IMR-90 (cell line): ENCODE measurements at regions not wholly inside any gene's neighbourhood (a gene's known extent, or its start where the extent isn't known, plus 50 kb on each side); places are given as distances from the start of the nearest gene placed in this dataset.

Experiments
- ATAC-seq: fragments of 200-7000 bp; cut with Tn5 transposase; 2 replicates; pipeline ENCODE4 v1.9.1; 2020; ENCODE audit warnings: low read depth, mild to moderate bottlenecking, moderate library complexity
- BruUV-seq: library from RNA; stranded (reverse); fragments of 400-500 nt; replicated peaks from 2 replicates; lab custom pipeline; 2021; lab: Mats Ljungman, UMichigan
- CTCF ChIA-PET: fragments of 300-600 bp; formaldehyde crosslinking; extraction: SDS; loops from one replicate; lab custom pipeline; 2021; ENCODE audit warnings: antibody characterized with exemption; lab: Yijun Ruan, JAX
- POLR2A ChIA-PET: fragments of 300-600 bp; sonication (Branson Sonifier 250); formaldehyde crosslinking; loops from one replicate; lab custom pipeline; 2022; ENCODE audit warnings: antibody characterized with exemption; ENCODE audit not compliant: unreplicated experiment; lab: Charles Lee
- DNase-seq: peaks from one replicate; pipeline ENCODE4 v3.0.0; 2013
- H2AFZ ChIP-seq: replicated peaks from 2 replicates; pipeline ENCODE3; 2013; ENCODE audit warnings: low read length, mild to moderate bottlenecking; ENCODE audit not compliant: poor library complexity
- H2AK5ac ChIP-seq: 2 replicates; pipeline ENCODE4 v1.6.1; 2013; ENCODE audit warnings: low read depth, low read length, inconsistent platforms
- H2AK9ac ChIP-seq: replicated peaks from 2 replicates; pipeline ENCODE3; 2013; ENCODE audit warnings: mild to moderate bottlenecking, low read depth, low read length, moderate library complexity; ENCODE audit not compliant: poor library complexity
- H2BK120ac ChIP-seq: 2 replicates; pipeline ENCODE4 v1.6.1; 2013; ENCODE audit warnings: low read depth, low read length, inconsistent platforms
- H2BK15ac ChIP-seq: 3 replicates; pipeline ENCODE4 v1.6.1; 2013; ENCODE audit warnings: low read depth, low read length, inconsistent platforms
- H2BK20ac ChIP-seq: 2 replicates; pipeline ENCODE4 v1.6.1; 2013; ENCODE audit warnings: low read depth, mild to moderate bottlenecking, inconsistent platforms, low read length, moderate library complexity
- H2BK5ac ChIP-seq: 2 replicates; pipeline ENCODE4 v1.6.1; 2013; ENCODE audit warnings: mild to moderate bottlenecking, low read depth, low read length, inconsistent platforms; ENCODE audit not compliant: poor library complexity, severe bottlenecking
- H3K14ac ChIP-seq: replicated peaks from 2 replicates; pipeline ENCODE4 v1.6.1; 2013; ENCODE audit warnings: low read depth, low read length, inconsistent platforms
- H3K18ac ChIP-seq: 2 replicates; pipeline ENCODE4 v1.6.1; 2013; ENCODE audit warnings: low read depth, low read length, control low read depth
- H3K23ac ChIP-seq: 2 replicates; pipeline ENCODE4 v1.6.1; 2013; ENCODE audit warnings: low read depth, low read length, inconsistent platforms
- H3K27ac ChIP-seq: 2 replicates; pipeline ENCODE4 v1.5.1; 2013; ENCODE audit warnings: mild to moderate bottlenecking, control low read depth, low read length; ENCODE audit not compliant: insufficient read depth
- H3K27me3 ChIP-seq: 2 replicates; pipeline ENCODE4 v1.6.1; 2013; ENCODE audit warnings: low read length; ENCODE audit not compliant: control insufficient read depth, insufficient read depth
- H3K36me3 ChIP-seq: 2 replicates; pipeline ENCODE4 v1.6.1; 2013; ENCODE audit warnings: low read length, mixed read lengths; ENCODE audit not compliant: control insufficient read depth, insufficient read depth
- H3K4ac ChIP-seq: 2 replicates; pipeline ENCODE4 v1.6.1; 2013; ENCODE audit warnings: low read depth, low read length, inconsistent platforms
- H3K4me1 ChIP-seq: 2 replicates; pipeline ENCODE4 v1.6.1; 2013; ENCODE audit warnings: low read length, mixed read lengths; ENCODE audit not compliant: control insufficient read depth, insufficient read depth
- H3K4me2 ChIP-seq: 2 replicates; pipeline ENCODE4 v1.6.1; 2013; ENCODE audit warnings: low read depth, mild to moderate bottlenecking, control low read depth, low read length, moderate library complexity
- H3K4me3 ChIP-seq: 2 replicates; pipeline ENCODE4 v1.5.1; 2013; ENCODE audit warnings: low read depth, mild to moderate bottlenecking, control low read depth, low read length, moderate library complexity; ENCODE audit not compliant: insufficient read depth
- H3K56ac ChIP-seq: 2 replicates; pipeline ENCODE4 v1.6.1; 2013; ENCODE audit warnings: low read length, inconsistent platforms; ENCODE audit not compliant: insufficient read depth; ENCODE audit errors: extremely low read depth
- H3K79me1 ChIP-seq, 2 experiments: 2 replicates each; pipeline ENCODE4 v1.6.1; 2013; ENCODE audit warnings: low read length in 2 of 2, inconsistent platforms in 1 of 2, low read depth in 1 of 2
- H3K9ac ChIP-seq: 2 replicates; pipeline ENCODE4 v1.6.1; 2013; ENCODE audit warnings: low read depth, low read length, control low read depth
- H3K9me1 ChIP-seq: 2 replicates; pipeline ENCODE4 v1.6.1; 2013; ENCODE audit warnings: low read length, inconsistent platforms; ENCODE audit not compliant: insufficient read depth
- H3K9me3 ChIP-seq: 2 replicates; pipeline ENCODE4 v1.6.1; 2013; ENCODE audit warnings: low read length; ENCODE audit not compliant: control insufficient read depth, insufficient read depth
- H4K20me1 ChIP-seq: 2 replicates; pipeline ENCODE4 v1.6.1; 2013; ENCODE audit warnings: low read length, inconsistent platforms; ENCODE audit not compliant: insufficient read depth
- H4K5ac ChIP-seq: 2 replicates; pipeline ENCODE4 v1.6.1; 2013; ENCODE audit warnings: mild to moderate bottlenecking, low read depth, low read length, control low read depth
- H4K8ac ChIP-seq, 2 experiments: 2 replicates each; pipeline ENCODE4 v1.6.1; 2013; ENCODE audit warnings: low read depth in 2 of 2, low read length in 2 of 2, control low read depth in 1 of 2, inconsistent platforms in 1 of 2
- H4K91ac ChIP-seq: 2 replicates; pipeline ENCODE4 v1.6.1; 2013; ENCODE audit warnings: low read depth, low read length, inconsistent platforms; ENCODE audit not compliant: insufficient read depth
- BHLHE40 ChIP-seq: fragments of 150-350 bp; IDR thresholded peaks from 2 replicates; pipeline ENCODE4 v1.6.1; 2016; ENCODE audit warnings: mild to moderate bottlenecking, low read depth, low read length
- CEBPB ChIP-seq: IDR thresholded peaks from 2 replicates; pipeline ENCODE4 v1.6.1; 2012; ENCODE audit warnings: low read depth, low read length, improper control_type of control experiment
- CHD1 ChIP-seq: IDR thresholded peaks from 2 replicates; pipeline ENCODE4 v1.6.1; 2012; ENCODE audit warnings: low read depth, low read length, improper control_type of control experiment
- CTCF ChIP-seq: conservative IDR thresholded peaks from 2 replicates; pipeline ENCODE4 v1.5.1; 2012; ENCODE audit warnings: mild to moderate bottlenecking, low read depth, low read length, improper control_type of control experiment
- ELK1 ChIP-seq: fragments of 150-350 bp; IDR thresholded peaks from 2 replicates; pipeline ENCODE4 v1.6.1; 2016; ENCODE audit warnings: low read depth, mild to moderate bottlenecking, low read length, moderate library complexity, borderline replicate concordance
- FOS ChIP-seq: fragments of 150-350 bp; IDR thresholded peaks from 2 replicates; pipeline ENCODE4 v1.6.1; 2016; ENCODE audit warnings: low read depth, low read length
- MAFK ChIP-seq: IDR thresholded peaks from 2 replicates; pipeline ENCODE4 v1.6.1; 2012; ENCODE audit warnings: low read depth, low read length, improper control_type of control experiment
- MAZ ChIP-seq: IDR thresholded peaks from 2 replicates; pipeline ENCODE4 v1.6.1; 2012; ENCODE audit warnings: low read depth, mild to moderate bottlenecking, low read length, improper control_type of control experiment, moderate library complexity, borderline replicate concordance
- MXI1 ChIP-seq: IDR thresholded peaks from 2 replicates; pipeline ENCODE4 v1.6.1; 2012; ENCODE audit warnings: low read depth, mild to moderate bottlenecking, low read length, moderate library complexity, borderline replicate concordance
- NFE2L2 ChIP-seq: fragments of 150-350 bp; IDR thresholded peaks from 2 replicates; pipeline ENCODE4 v1.6.1; 2016; ENCODE audit warnings: low read depth, mild to moderate bottlenecking, low read length
- POLR2A ChIP-seq: IDR thresholded peaks from 2 replicates; pipeline ENCODE4 v1.6.1; 2012; ENCODE audit warnings: mild to moderate bottlenecking, low read depth, low read length
- RAD21 ChIP-seq: IDR thresholded peaks from 2 replicates; pipeline ENCODE4 v1.6.1; 2012; ENCODE audit warnings: low read length, improper control_type of control experiment
- RCOR1 ChIP-seq: IDR thresholded peaks from 2 replicates; pipeline ENCODE4 v1.6.1; 2012; ENCODE audit warnings: mild to moderate bottlenecking, low read length, improper control_type of control experiment; ENCODE audit not compliant: insufficient replicate concordance
- RFX5 ChIP-seq: IDR thresholded peaks from 2 replicates; pipeline ENCODE4 v1.8.0; 2012; ENCODE audit warnings: low read depth, mild to moderate bottlenecking, low read length, moderate library complexity
- SMC3 ChIP-seq: fragments of 150-350 bp; IDR thresholded peaks from 2 replicates; pipeline ENCODE4 v1.6.1; 2016; ENCODE audit warnings: low read depth, mild to moderate bottlenecking, antibody characterized with exemption, low read length, moderate library complexity
- USF2 ChIP-seq: fragments of 150-350 bp; IDR thresholded peaks from 2 replicates; pipeline ENCODE4 v1.6.1; 2017; ENCODE audit warnings: mild to moderate bottlenecking, antibody characterized with exemption, low read length, low read depth
- WGBS, 2 experiments: methylation state at CpG; one replicate each; pipeline versions ENCODE4 v1.1.5 to v1.1.7; 2013; ENCODE audit warnings: missing lambda C conversion rate in 2 of 2; ENCODE audit not compliant: insufficient read length in 1 of 2; ENCODE audit errors: extremely low coverage in 2 of 2; 5-methylcytosine and 5-hydroxymethylcytosine counted together
- dilution Hi-C: fragments of 300-500 bp; cut with HindIII; formaldehyde crosslinking; loops from one replicate; pipeline ENCODE4 v1.14.3; 2018; ENCODE audit warnings: low sequenced_read_pairs; ENCODE audit not compliant: unreplicated experiment
- in situ Hi-C: fragments of 300-500 bp; cut with MboI; formaldehyde crosslinking; loops from 3 replicates; pipeline ENCODE4 v1.14.3; 2019; ENCODE audit warnings: low sequenced_read_pairs, inconsistent platforms, mixed read lengths
- intact Hi-C: fragments of 100-400 bp; cut with micrococcal nuclease; formaldehyde crosslinking; loops from 2 replicates; pipeline ENCODE4 v1.10.0; 2022

- Histone ChIP-seq H3K36me3 (no peaks in the 10 kb centered on the region), H3K4me2 (no peak overlapping the region), H3K4me3 (no peak overlapping the region), H4K91ac (no peak overlapping the region), H3K27me3 (no peaks in the 10 kb centered on the region), H3K56ac (no peak overlapping the region), H2BK5ac (no peak overlapping the region), H3K18ac (no peak overlapping the region), H2AK9ac (no peak overlapping the region), H4K20me1 (no peaks in the 10 kb centered on the region), H2BK120ac (no peak overlapping the region), H4K5ac (no peak overlapping the region), H4K8ac (no peak overlapping the region), H2AFZ (no peak overlapping the region), H3K4me1 (no peaks in the 10 kb centered on the region), H2BK15ac (no peak overlapping the region), H3K4ac (no peak overlapping the region), H3K9me1 (no peaks in the 10 kb centered on the region), H2AK5ac (no peak overlapping the region), H3K27ac (no peak overlapping the region), H3K79me1 (no peaks in the 10 kb centered on the region), H3K9me3 (no peaks in the 10 kb centered on the region), H3K14ac (no peak overlapping the region), H2BK20ac (no peak overlapping the region), H3K9ac (no peak overlapping the region), H3K23ac (no peak overlapping the region)
- ChIA-PET POLR2A (no interaction called here), CTCF (interaction anchor here (0.8 kb wide), 1 partner anchor 487 kb away, joined by 3 read pairs; no protein-coding TSS in a partner anchor)
- no CpG with 5 or more reads among the region's 1 CpG for WGBS, 2 experiments
- in situ Hi-C loops (no loop called here), dilution Hi-C loops (no loop called here), intact Hi-C loops (loop anchor here (2.0 kb wide), 1 partner anchor 60 kb away; no protein-coding TSS in a partner anchor)
- ATAC-seq (no peak), DNase-seq (no peak)
- no TSS peak for BruUV-seq
- no peak for TF ChIP-seq MAFK
- no peak for TF ChIP-seq NFE2L2
- TF ChIP-seq SMC3: no peak
- no peak for TF ChIP-seq CTCF
- TF ChIP-seq CEBPB: no peak
- no peak for TF ChIP-seq RFX5
- TF ChIP-seq POLR2A: no peak
- no peak for TF ChIP-seq FOS
- no peak for TF ChIP-seq RCOR1
- no peak for TF ChIP-seq ELK1
- no peak for TF ChIP-seq MAZ
- no peak for TF ChIP-seq USF2
- TF ChIP-seq RAD21: no peak
- no peak for TF ChIP-seq CHD1
- TF ChIP-seq BHLHE40: no peak
- TF ChIP-seq MXI1: no peak
Observed at GRCh38 chr4:117893207-117893606, 141.1 kb upstream of the NDST3 start.
